SJCRH30 (cell line): ENCODE measurements at regions not wholly inside any gene's neighbourhood (a gene's known extent, or its start where the extent isn't known, plus 50 kb on each side); places are given as distances from the start of the nearest gene placed in this dataset.
A peak's percentile ranks its signal among the peaks of the same experiment; 100 is the strongest.
"Not testable (repeated sequence)": the region's sequence is repeated elsewhere in the genome, so short reads cannot be mapped to it uniquely, and the experiment has no call there.

ENCODE experiments used
- DNase-seq, 2 experiments: peaks; one replicate each; pipeline ENCODE4 v3.0.0-alpha.2; 2015 to 2020
- H3K27ac ChIP-seq: fragments of 250-450 bp; sonication (Bioruptor Pico); 2 replicates; pipeline ENCODE4 v1.5.1; 2020; ENCODE audit warnings: mild to moderate bottlenecking, moderate library complexity
- H3K27me3 ChIP-seq: fragments of 250-450 bp; sonication (Bioruptor Pico); 2 replicates; pipeline ENCODE4 v1.5.1; 2020; ENCODE audit warnings: mild to moderate bottlenecking, moderate library complexity
- H3K36me3 ChIP-seq: fragments of 250-450 bp; sonication (Bioruptor Pico); 2 replicates; pipeline ENCODE4 v1.5.1; 2020; ENCODE audit warnings: mild to moderate bottlenecking, moderate library complexity
- H3K4me1 ChIP-seq: fragments of 250-450 bp; sonication (Bioruptor Pico); 2 replicates; pipeline ENCODE4 v1.5.1; 2020; ENCODE audit warnings: mild to moderate bottlenecking, moderate library complexity
- H3K4me3 ChIP-seq: fragments of 250-450 bp; sonication (Bioruptor Pico); 2 replicates; pipeline ENCODE4 v1.5.1; 2020; ENCODE audit warnings: mild to moderate bottlenecking, moderate library complexity
- H3K9me3 ChIP-seq: fragments of 250-450 bp; sonication (Bioruptor Pico); replicated peaks from 2 replicates; pipeline ENCODE4 v1.5.1; 2020; ENCODE audit warnings: mild to moderate bottlenecking, moderate library complexity

DNA sequence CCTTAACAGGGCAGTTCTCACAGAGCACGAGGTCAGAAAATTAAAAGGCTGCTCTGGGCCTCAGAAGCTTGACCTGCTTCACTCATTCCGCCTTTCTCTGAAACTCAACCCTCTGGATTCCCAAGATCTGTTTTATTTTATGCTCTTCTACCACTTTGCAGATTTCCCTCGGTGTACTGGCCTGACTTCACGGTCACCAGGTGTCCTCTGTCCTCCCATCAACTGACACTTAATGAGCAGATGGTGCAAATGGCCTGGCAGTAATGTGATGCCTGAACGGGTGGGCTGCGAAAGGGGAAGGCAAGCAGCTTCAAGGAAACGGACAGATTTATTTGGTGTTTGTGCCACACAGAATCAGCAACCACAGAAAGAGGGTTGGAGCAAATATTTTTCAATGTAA lies 169.7 kb upstream of the TFAP2D start:
- no peaks in the 10 kb centered on the region for H3K27me3 ChIP-seq
- DNase-seq, result no peak
- H3K27ac ChIP-seq, result no peak overlapping the region

DNA sequence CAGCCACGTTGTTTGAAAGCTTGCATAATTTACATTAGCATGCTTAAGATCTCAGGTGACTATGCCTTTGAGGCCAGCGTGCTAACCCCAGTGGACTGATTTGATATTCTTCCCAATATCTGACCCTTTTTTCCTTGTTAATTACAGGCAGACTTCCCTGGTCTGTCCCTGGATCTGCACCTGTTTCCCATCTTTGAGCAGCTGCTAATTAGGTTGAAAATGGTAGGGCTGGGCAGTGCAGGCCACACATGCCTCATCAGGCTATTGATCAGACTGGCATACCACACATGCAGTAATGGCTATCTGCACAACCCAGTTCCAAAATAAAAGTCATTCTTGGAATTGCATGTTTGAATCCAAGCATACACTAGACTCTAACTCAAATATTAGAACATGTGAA lies 164.3 kb upstream of the TFAP2D start:
- H3K9me3 ChIP-seq, result no peaks in the 10 kb centered on the region
- no peaks in the 10 kb centered on the region for H3K27me3 ChIP-seq
- H3K27ac ChIP-seq, result no peak overlapping the region
- no peaks in the 10 kb centered on the region for H3K36me3 ChIP-seq
- H3K4me1 ChIP-seq, result no peaks in the 10 kb centered on the region
- H3K4me3 ChIP-seq, result no peak overlapping the region
- DNase-seq, result peak in 1 of 2 experiments; percentile 8

More for the DNA sequence above, 169.7 kb upstream of the TFAP2D start:
- Histone ChIP-seq H3K4me3 (no peak overlapping the region), H3K4me1 (no peaks in the 10 kb centered on the region), H3K36me3 (no peaks in the 10 kb centered on the region), H3K9me3 (no peaks in the 10 kb centered on the region)

DNA sequence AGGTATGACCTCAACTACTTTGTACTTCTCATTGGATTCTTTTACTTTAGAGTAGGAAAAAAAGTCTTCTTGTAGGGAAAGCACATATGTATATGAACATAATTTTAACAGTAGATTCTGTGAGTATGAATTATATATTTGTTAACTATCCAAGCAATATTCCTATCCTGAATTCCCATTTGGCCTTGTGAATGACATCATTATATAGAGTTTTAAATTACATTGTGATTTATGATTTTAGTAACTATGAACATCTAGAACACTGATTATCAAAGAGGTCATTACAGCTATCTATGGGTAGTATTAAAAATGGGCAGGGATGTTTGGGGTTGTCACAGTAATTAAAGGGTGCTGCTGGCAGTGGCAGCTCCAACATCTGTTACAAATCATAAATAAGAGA lies 163.9 kb upstream of the TFAP2D start:
- no peak overlapping the region for H3K4me3 ChIP-seq
- H3K27ac ChIP-seq, result no peak overlapping the region
- no peaks in the 10 kb centered on the region for H3K36me3 ChIP-seq
- no peak for DNase-seq
- no peaks in the 10 kb centered on the region for H3K4me1 ChIP-seq
- no peaks in the 10 kb centered on the region for H3K27me3 ChIP-seq
- no peaks in the 10 kb centered on the region for H3K9me3 ChIP-seq

DNA sequence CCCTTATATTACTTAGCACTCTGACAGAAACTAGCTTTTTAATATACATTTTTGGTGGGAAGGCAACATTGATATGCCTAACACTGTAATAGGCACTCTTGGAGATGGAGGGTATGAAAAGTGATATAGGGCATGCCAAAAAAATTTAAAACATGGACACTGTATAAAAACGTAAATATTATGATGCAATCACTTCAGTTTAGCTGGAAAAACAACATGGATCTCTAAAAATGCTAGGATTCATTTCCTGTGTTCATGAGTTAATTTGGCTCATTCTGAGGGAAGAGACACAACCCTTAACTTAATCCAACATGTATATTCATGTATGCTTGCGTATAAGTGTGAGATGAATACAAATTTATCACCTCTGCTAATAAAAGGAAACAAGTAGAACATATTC lies 157.3 kb upstream of the TFAP2D start:
- Histone ChIP-seq H3K36me3 (no peaks in the 10 kb centered on the region), H3K27ac (no peak overlapping the region), H3K27me3 (no peaks in the 10 kb centered on the region), H3K4me3 (no peak overlapping the region), H3K4me1 (no peaks in the 10 kb centered on the region), H3K9me3 (no peaks in the 10 kb centered on the region)
- DNase-seq, result no peak

DNA sequence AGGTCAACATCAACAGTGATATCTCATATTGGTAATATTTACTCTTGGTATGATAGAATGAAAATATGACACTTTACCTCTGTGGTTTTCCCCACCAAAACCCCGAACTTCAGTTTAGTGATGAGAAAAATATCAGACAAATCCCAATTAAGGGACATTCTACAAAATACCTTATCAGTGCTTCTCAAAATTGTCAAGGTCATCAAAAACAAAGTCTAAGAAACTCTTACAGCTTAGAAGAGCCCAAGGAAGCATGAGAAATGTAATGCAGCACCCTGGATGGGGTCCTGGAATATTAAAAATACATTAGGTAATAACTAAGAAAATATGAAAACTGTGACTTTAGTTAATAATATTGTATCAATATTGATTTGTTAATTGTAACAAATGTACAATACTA lies 148.3 kb upstream of the TFAP2D start:
- Histone ChIP-seq H3K27me3 (no peaks in the 10 kb centered on the region), H3K4me1 (no peaks in the 10 kb centered on the region), H3K27ac (no peak overlapping the region), H3K9me3 (no peaks in the 10 kb centered on the region), H3K4me3 (no peak overlapping the region), H3K36me3 (no peaks in the 10 kb centered on the region)
- no peak for DNase-seq

- not testable (repeated sequence) for DNase-seq, H3K27ac ChIP-seq, H3K27me3 ChIP-seq, H3K4me3 ChIP-seq, H3K36me3 ChIP-seq, H3K9me3 ChIP-seq, H3K4me1 ChIP-seq
Observed at GRCh38 chr6:50571230-50571629, 142.1 kb upstream of the TFAP2D start.

DNA sequence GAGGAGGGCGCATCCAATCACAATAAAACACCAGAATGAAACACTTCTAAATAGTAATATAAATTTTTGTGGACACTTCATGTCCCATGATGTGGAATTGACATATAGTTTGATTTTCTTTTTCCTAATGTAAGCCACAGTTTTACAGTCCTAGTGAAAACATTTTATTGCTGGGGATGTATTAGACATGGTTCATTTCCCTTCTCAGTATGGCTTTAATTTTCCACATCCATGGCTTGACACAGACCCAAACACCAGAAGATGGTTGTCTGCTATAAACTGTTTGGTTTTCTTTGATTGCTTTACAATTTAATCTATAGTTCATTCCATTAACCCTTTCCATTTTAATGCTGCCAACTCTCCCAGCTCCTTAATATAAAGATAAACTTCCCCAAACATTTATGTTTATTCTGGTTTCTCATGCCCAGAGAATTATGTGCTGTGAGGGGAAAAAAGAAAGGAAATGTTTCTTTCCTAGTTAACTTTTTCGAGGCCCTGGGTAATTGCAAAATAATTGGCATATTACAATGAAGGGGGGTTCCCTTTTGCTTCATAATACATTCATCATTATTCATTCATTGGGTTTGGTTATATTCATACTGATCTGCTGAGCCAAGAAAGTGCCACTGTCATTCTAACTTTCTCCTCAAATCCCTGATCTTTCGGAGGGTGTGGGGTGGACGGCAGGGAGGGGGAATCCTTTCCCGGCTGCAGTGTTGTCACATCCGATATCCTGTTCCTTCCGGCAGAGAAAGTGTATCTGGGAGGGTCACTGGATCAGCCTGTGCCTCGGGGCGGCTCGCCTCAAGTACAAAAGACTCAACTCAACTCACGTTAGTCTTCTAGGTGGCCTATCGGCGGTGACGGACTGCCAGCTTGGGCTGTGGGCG lies 127.6 kb upstream of the TFAP2D start:
- DNase-seq, result no peak
- Histone ChIP-seq H3K27me3 (no peaks in the 10 kb centered on the region), H3K36me3 (no peaks in the 10 kb centered on the region), H3K27ac (no peak overlapping the region), H3K4me1 (no peaks in the 10 kb centered on the region), H3K9me3 (no peaks in the 10 kb centered on the region), H3K4me3 (no peak overlapping the region)

DNA sequence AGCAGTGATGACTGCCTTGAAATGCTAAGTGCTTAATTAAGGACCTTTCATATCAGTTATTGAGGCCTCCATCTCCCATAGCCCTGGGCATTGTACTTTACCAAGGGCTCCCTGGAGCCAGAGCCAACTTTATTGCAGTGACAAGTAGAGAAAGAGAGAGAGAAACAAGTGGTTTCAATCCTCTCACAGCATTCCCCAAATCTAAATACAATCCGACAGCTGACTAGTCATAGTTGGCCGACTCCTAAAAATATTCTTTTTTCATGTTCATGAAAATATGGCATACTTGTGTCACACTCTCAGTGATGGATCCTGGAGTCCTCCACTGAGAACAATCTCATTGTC lies 127.0 kb upstream of the TFAP2D start:
- no peak for DNase-seq
- Histone ChIP-seq H3K27ac (no peak overlapping the region), H3K4me3 (no peak overlapping the region), H3K27me3 (no peaks in the 10 kb centered on the region), H3K4me1 (no peaks in the 10 kb centered on the region), H3K36me3 (no peaks in the 10 kb centered on the region), H3K9me3 (no peaks in the 10 kb centered on the region)

DNA sequence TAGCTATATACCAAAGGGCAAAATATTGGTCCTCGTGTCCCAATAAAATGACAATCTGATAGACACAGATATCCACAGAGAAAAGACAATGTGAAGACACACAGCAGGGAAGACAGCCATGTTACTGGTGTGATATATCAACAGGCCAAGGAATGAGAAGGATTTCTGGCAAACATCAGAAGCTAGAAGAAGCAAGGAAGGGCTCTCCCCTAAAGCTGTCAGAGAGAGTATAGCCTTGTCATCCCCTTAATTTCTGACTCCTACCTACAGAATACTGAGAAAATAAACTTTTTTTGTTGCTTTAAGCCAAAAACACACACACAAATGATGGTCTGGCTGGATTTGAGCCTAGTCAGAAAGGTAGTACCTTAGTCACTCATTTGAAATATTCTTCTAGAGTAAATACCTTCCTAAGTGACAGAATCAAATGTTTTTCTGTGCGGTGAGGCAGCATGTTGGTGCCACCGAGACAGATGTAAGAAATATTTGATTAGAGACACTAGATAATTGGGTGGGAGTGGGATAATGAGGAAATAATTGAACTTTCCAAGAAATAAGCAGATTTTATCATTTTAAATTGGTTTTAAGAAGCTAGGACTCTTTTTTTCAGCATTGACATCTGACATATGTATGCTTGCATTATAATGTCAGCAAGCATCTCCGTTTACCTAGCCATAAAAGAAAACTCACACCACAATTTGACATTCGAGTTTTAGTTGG lies 123.4 kb upstream of the TFAP2D start:
- Histone ChIP-seq H3K27ac (no peak overlapping the region), H3K4me1 (no peaks in the 10 kb centered on the region), H3K27me3 (no peaks in the 10 kb centered on the region), H3K9me3 (no peaks in the 10 kb centered on the region), H3K4me3 (no peak overlapping the region), H3K36me3 (no peaks in the 10 kb centered on the region)
- DNase-seq, result no peak

DNA sequence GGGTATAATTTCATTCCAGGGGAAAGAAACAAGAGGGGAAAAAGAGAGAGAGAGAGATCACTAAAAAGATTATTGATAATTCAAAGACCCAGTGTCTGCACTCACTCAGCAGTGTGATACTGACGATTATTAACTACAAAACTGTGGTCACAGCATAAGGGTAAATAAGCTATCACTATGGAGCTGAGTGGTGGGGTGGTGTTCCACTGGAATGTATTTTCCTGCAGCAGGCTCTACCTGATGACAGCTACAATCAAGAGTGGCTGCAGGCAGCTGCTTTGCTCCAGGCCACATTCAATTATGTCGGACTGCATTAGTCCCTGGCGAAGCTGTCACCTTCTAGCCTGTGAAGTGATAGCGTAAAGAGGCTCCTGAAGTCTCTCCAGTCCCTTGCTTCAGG lies 122.2 kb upstream of the TFAP2D start:
- Histone ChIP-seq H3K4me1 (no peaks in the 10 kb centered on the region), H3K9me3 (no peaks in the 10 kb centered on the region), H3K36me3 (no peaks in the 10 kb centered on the region), H3K4me3 (no peak overlapping the region), H3K27ac (no peak overlapping the region), H3K27me3 (no peaks in the 10 kb centered on the region)
- peak; percentile 24 to 52 for DNase-seq

DNA sequence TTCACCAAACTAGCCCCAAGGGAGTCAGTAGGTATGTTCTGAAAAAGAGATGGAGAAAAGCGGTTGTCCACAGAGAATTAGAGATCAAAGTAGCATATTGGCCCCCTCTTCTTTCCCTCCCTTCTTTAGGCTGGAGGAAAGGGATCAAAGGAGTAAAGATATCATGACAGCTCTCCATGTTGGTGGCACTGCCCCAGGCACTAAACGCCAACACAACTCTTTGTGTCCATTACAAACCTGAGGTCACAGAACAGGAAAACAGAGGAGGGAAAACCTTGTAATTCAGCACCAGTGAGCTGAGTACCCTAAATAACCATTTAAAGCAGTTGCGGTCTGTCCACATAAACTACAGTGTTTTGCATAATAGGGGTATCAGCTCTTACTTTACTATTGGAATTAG lies 113.0 kb upstream of the TFAP2D start:
- Histone ChIP-seq H3K9me3 (no peaks in the 10 kb centered on the region), H3K4me3 (no peak overlapping the region), H3K27ac (no peak overlapping the region), H3K4me1 (no peaks in the 10 kb centered on the region), H3K36me3 (no peaks in the 10 kb centered on the region), H3K27me3 (no peaks in the 10 kb centered on the region)
- DNase-seq, result no peak

DNA sequence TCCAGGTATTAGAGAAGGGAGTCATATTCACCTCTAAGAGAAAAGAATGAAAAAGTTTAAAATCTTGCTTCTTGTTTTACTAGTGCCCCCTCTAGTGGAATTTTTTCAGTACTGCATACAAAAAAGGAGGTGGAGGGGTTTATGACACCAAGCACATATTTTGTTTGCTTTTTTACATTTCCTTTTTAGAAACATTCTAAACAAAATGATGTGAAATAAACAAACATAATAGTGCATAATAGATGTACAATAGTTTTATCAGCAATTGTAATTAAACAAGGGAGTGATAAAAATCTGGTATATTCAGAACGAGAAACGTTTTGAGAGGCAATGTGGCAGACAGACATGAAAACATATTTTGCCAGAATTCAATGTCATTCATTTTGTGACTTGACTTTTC lies 111.0 kb upstream of the TFAP2D start:
- DNase-seq, result peak in 1 of 2 experiments; percentile 51
- Histone ChIP-seq H3K4me3 (no peak overlapping the region), H3K27me3 (no peaks in the 10 kb centered on the region), H3K27ac (no peak overlapping the region), H3K36me3 (no peaks in the 10 kb centered on the region), H3K9me3 (no peaks in the 10 kb centered on the region), H3K4me1 (no peaks in the 10 kb centered on the region)

GRCh38 chr6:50608421-50608820 lies 104.9 kb upstream of the TFAP2D start:
- no peak for DNase-seq
- no peak overlapping the region for H3K27ac ChIP-seq

GRCh38 chr6:50610562-50610961 lies 102.8 kb upstream of the TFAP2D start:
- no peaks in the 10 kb centered on the region for H3K27me3 ChIP-seq
- H3K4me1 ChIP-seq, result no peaks in the 10 kb centered on the region
- H3K36me3 ChIP-seq, result no peaks in the 10 kb centered on the region
- H3K27ac ChIP-seq, result no peak overlapping the region
- no peak overlapping the region for H3K4me3 ChIP-seq
- DNase-seq, result no peak
- no peaks in the 10 kb centered on the region for H3K9me3 ChIP-seq

More at GRCh38 chr6:50608421-50608820, 104.9 kb upstream of the TFAP2D start:
- Histone ChIP-seq H3K4me1 (no peaks in the 10 kb centered on the region), H3K4me3 (no peak overlapping the region), H3K36me3 (no peaks in the 10 kb centered on the region), H3K27me3 (no peaks in the 10 kb centered on the region), H3K9me3 (no peaks in the 10 kb centered on the region)

DNA sequence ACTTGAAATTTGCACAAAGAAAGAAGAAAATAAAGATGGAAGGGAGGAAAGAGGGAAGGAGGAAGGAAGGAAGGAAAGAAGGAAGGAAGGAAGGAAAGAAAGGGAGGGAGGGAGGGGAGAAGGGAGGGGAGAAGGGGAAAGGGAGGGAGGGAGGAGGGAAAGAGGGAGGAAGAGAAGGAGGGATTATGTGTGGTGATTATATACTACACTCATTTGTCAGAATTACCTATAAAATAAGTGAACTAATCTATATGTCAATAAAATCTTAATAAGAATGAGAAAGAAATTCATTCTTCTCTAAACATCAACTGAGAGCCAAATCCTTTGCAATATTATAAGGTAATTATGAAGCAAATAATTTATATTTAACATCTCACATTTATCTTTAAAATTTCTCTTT lies 77.9 kb upstream of the TFAP2D start:
- no peak for DNase-seq
- Histone ChIP-seq H3K4me1 (no peaks in the 10 kb centered on the region), H3K27me3 (no peaks in the 10 kb centered on the region), H3K36me3 (no peaks in the 10 kb centered on the region), H3K4me3 (no peak overlapping the region), H3K9me3 (no peaks in the 10 kb centered on the region), H3K27ac (no peak overlapping the region)

GRCh38 chr6:50637267-50637666 lies 76.1 kb upstream of the TFAP2D start:
- DNase-seq, result no peak
- Histone ChIP-seq H3K27me3 (no peaks in the 10 kb centered on the region), H3K9me3 (no peaks in the 10 kb centered on the region), H3K36me3 (no peaks in the 10 kb centered on the region), H3K4me3 (no peak overlapping the region), H3K4me1 (no peaks in the 10 kb centered on the region), H3K27ac (no peak overlapping the region)
